H9 (cell line): ENCODE measurements at regions not wholly inside any gene's neighbourhood (a gene's known extent, or its start where the extent isn't known, plus 50 kb on each side); places are given as distances from the start of the nearest gene placed in this dataset.

ENCODE experiments used
- DNase-seq: peaks from one replicate; pipeline ENCODE4 v3.0.0-alpha.2; 2017
- H2AFZ ChIP-seq: one replicate; pipeline ENCODE4 v1.6.1; 2013; ENCODE audit warnings: mild to moderate bottlenecking, low read length, control low read depth, moderate library complexity
- H2AK5ac ChIP-seq: 2 replicates; pipeline ENCODE4 v1.6.1; 2013; ENCODE audit warnings: low read length, control low read depth, mixed read lengths; ENCODE audit not compliant: insufficient read length
- H2BK120ac ChIP-seq: one replicate; pipeline ENCODE4 v1.6.1; 2013; ENCODE audit warnings: low read depth, mild to moderate bottlenecking, low read length, control low read depth, inconsistent platforms; ENCODE audit not compliant: poor library complexity, severe bottlenecking
- H2BK12ac ChIP-seq: 2 replicates; pipeline ENCODE4 v1.6.1; 2013; ENCODE audit warnings: low read length, control low read depth, mixed read lengths, low read depth; ENCODE audit not compliant: insufficient read length
- H2BK15ac ChIP-seq: 2 replicates; pipeline ENCODE4 v1.6.1; 2013; ENCODE audit warnings: low read depth, low read length, control low read depth
- H2BK20ac ChIP-seq: one replicate; pipeline ENCODE4 v1.6.1; 2013; ENCODE audit warnings: low read depth, mild to moderate bottlenecking, low read length, control low read depth, inconsistent platforms; ENCODE audit not compliant: poor library complexity, severe bottlenecking
- H2BK5ac ChIP-seq: 2 replicates; pipeline ENCODE4 v1.6.1; 2013; ENCODE audit warnings: low read length, control low read depth, mixed read lengths; ENCODE audit not compliant: insufficient read length
- H3K14ac ChIP-seq: 2 replicates; pipeline ENCODE4 v1.6.1; 2013; ENCODE audit warnings: low read length, control low read depth; ENCODE audit not compliant: insufficient read depth
- H3K18ac ChIP-seq: 2 replicates; pipeline ENCODE4 v1.6.1; 2013; ENCODE audit warnings: low read depth, mild to moderate bottlenecking, mixed read lengths, low read length, control low read depth; ENCODE audit not compliant: insufficient read length
- H3K23ac ChIP-seq: 2 replicates; pipeline ENCODE4 v1.6.1; 2013; ENCODE audit warnings: low read length, control low read depth, mixed read lengths, low read depth; ENCODE audit not compliant: insufficient read length
- H3K23me2 ChIP-seq: 2 replicates; pipeline ENCODE4 v1.6.1; 2013; ENCODE audit warnings: low read depth, mild to moderate bottlenecking, mixed read lengths, low read length, control low read depth; ENCODE audit not compliant: insufficient read length, poor library complexity, severe bottlenecking
- H3K27ac ChIP-seq: 2 replicates; pipeline ENCODE4 v1.5.1; 2013; ENCODE audit warnings: low read length, control low read depth, mixed read lengths, low read depth; ENCODE audit not compliant: insufficient read length
- H3K27me3 ChIP-seq: 2 replicates; pipeline ENCODE4 v1.6.1; 2013; ENCODE audit warnings: low read length, control low read depth, inconsistent platforms; ENCODE audit not compliant: insufficient read depth
- H3K4ac ChIP-seq: 2 replicates; pipeline ENCODE4 v1.6.1; 2013; ENCODE audit warnings: low read depth, mild to moderate bottlenecking, control low read depth, inconsistent platforms, low read length, moderate library complexity
- H3K4me1 ChIP-seq: 2 replicates; pipeline ENCODE4 v1.6.1; 2013; ENCODE audit warnings: low read length, control low read depth, inconsistent platforms; ENCODE audit not compliant: insufficient read depth
- H3K4me2 ChIP-seq: 2 replicates; pipeline ENCODE4 v1.6.1; 2013; ENCODE audit warnings: low read length, control low read depth, mixed read lengths; ENCODE audit not compliant: insufficient read length, insufficient read depth
- H3K56ac ChIP-seq: 2 replicates; pipeline ENCODE4 v1.6.1; 2013; ENCODE audit warnings: low read depth, mild to moderate bottlenecking, mixed read lengths, low read length, control low read depth; ENCODE audit not compliant: insufficient read length
- H3K79me1 ChIP-seq: 2 replicates; pipeline ENCODE4 v1.6.1; 2013; ENCODE audit warnings: low read depth, mild to moderate bottlenecking, moderate library complexity, low read length, control low read depth, inconsistent platforms; ENCODE audit not compliant: insufficient read depth, poor library complexity, severe bottlenecking
- H3K79me2 ChIP-seq: 2 replicates; pipeline ENCODE4 v1.6.1; 2013; ENCODE audit warnings: low read length, control low read depth, inconsistent platforms; ENCODE audit not compliant: insufficient read depth
- H3K9ac ChIP-seq: 2 replicates; pipeline ENCODE4 v1.6.1; 2013; ENCODE audit warnings: low read length, control low read depth, mixed read lengths; ENCODE audit not compliant: insufficient read length; ENCODE audit errors: extremely low read depth
- H3K9me3 ChIP-seq: one replicate; pipeline ENCODE4 v1.6.1; 2013; ENCODE audit warnings: low read depth, low read length, inconsistent platforms; ENCODE audit not compliant: control insufficient read depth
- H3T11ph ChIP-seq: one replicate; pipeline ENCODE4 v1.6.1; 2013; ENCODE audit warnings: mild to moderate bottlenecking, low read length, control low read depth, inconsistent platforms
- H4K20me1 ChIP-seq: one replicate; pipeline ENCODE4 v1.6.1; 2013; ENCODE audit not compliant: control insufficient read depth, insufficient read length, insufficient read depth
- H4K5ac ChIP-seq: 2 replicates; pipeline ENCODE4 v1.6.1; 2013; ENCODE audit warnings: low read depth, mild to moderate bottlenecking, mixed read lengths, low read length, control low read depth; ENCODE audit not compliant: insufficient read length
- H4K8ac ChIP-seq: replicated peaks from 2 replicates; pipeline ENCODE4 v1.6.1; 2013; ENCODE audit warnings: low read length, control low read depth, mixed read lengths, low read depth; ENCODE audit not compliant: insufficient read length
- H4K91ac ChIP-seq: 2 replicates; pipeline ENCODE4 v1.6.1; 2013; ENCODE audit warnings: low read depth, mild to moderate bottlenecking, moderate library complexity, mixed read lengths, low read length, control low read depth; ENCODE audit not compliant: insufficient read length
- H3K27ac Mint-ChIP-seq, 3 experiments: 2 replicates in 2 of 3; 3 replicates in 1 of 3; pipeline ENCODE4 v1.8.0; 2020 to 2021; ENCODE audit warnings: mixed read lengths in 3 of 3, mild to moderate bottlenecking in 1 of 3, moderate library complexity in 1 of 3
- H3K27me3 Mint-ChIP-seq: 2 replicates; pipeline ENCODE4 v1.8.0; 2021; ENCODE audit warnings: low read depth, mild to moderate bottlenecking, moderate library complexity, mixed read lengths
- H3K36me3 Mint-ChIP-seq, 3 experiments: 2 replicates in 2 of 3; 3 replicates in 1 of 3; pipeline ENCODE4 v1.8.0; 2020 to 2021; ENCODE audit warnings: low read depth in 3 of 3, mixed read lengths in 3 of 3; ENCODE audit not compliant: insufficient read depth in 1 of 3
- H3K4me1 Mint-ChIP-seq, 2 experiments: 2 replicates each; pipeline ENCODE4 v1.8.0; 2020; ENCODE audit warnings: mixed read lengths in 2 of 2
- H3K4me3 Mint-ChIP-seq, 2 experiments: 2 replicates in 1 of 2; 3 replicates in 1 of 2; pipeline ENCODE4 v1.8.0; 2020 to 2021; ENCODE audit warnings: mild to moderate bottlenecking in 2 of 2, mixed read lengths in 2 of 2, moderate library complexity in 1 of 2
- H3K9me3 Mint-ChIP-seq, 2 experiments: 2 replicates in 1 of 2; 3 replicates in 1 of 2; pipeline ENCODE4 v1.8.0; 2020; ENCODE audit warnings: mild to moderate bottlenecking in 2 of 2, mixed read lengths in 2 of 2, moderate library complexity in 1 of 2
- CTCF ChIP-seq: fragments of 200-600 bp; sonication (generic); conservative IDR thresholded peaks from 3 replicates; pipeline ENCODE4 v1.8.0; 2021; ENCODE audit warnings: antibody characterized with exemption, mild to moderate bottlenecking

GRCh38 chr17:13736916-13737315, 135.2 kb upstream of the HS3ST3A1 start:
- H3K27me3 ChIP-seq: no peaks in the 10 kb centered on the region

More at GRCh38 chr17:13736916-13737315, 135.2 kb upstream of the HS3ST3A1 start:
- Histone ChIP-seq H4K20me1 (no peaks in the 10 kb centered on the region), H2AFZ (no peak overlapping the region), H2BK15ac (no peak overlapping the region), H3K27ac (no peak overlapping the region), H2BK120ac (no peak overlapping the region), H2BK5ac (no peak overlapping the region), H4K5ac (no peak overlapping the region), H3K18ac (no peak overlapping the region), H3K56ac (no peak overlapping the region), H3K4me1 (no peaks in the 10 kb centered on the region), H2BK12ac (no peak overlapping the region), H3K4me2 (no peak overlapping the region), H4K8ac (no peak overlapping the region), H3K23me2 (no peaks in the 10 kb centered on the region), H3T11ph (no peak overlapping the region), H4K91ac (no peak overlapping the region), H3K14ac (no peak overlapping the region), H2BK20ac (no peak overlapping the region), H3K23ac (no peak overlapping the region), H3K79me2 (no peaks in the 10 kb centered on the region), H3K79me1 (no peaks in the 10 kb centered on the region), H3K4ac (no peak overlapping the region), H3K9me3 (no peaks in the 10 kb centered on the region), H2AK5ac (no peak overlapping the region), H3K9ac (no peak overlapping the region)
- no peak for DNase-seq
- Mint-ChIP-seq H3K9me3 (peaks cover 15 to 16% of the 10 kb centered on the region in 2 experiments), H3K4me3 (no peak overlapping the region), H3K27me3 (no peaks in the 10 kb centered on the region), H3K4me1 (peaks cover 0 to 2% of the 10 kb centered on the region in 2 experiments; a peak in 1 of 4 replicates), H3K27ac (no peak overlapping the region), H3K36me3 (peaks cover 3 to 18% (median 5%) of the 10 kb centered on the region in 3 experiments; a peak in 6 of 7 replicates)
- no peak for TF ChIP-seq CTCF
